ENCODE measurements at regions not wholly inside any gene's neighbourhood (a gene's known extent, or its start where the extent isn't known, plus 50 kb on each side); places are given as distances from the start of the nearest gene placed in this dataset.

DNA sequence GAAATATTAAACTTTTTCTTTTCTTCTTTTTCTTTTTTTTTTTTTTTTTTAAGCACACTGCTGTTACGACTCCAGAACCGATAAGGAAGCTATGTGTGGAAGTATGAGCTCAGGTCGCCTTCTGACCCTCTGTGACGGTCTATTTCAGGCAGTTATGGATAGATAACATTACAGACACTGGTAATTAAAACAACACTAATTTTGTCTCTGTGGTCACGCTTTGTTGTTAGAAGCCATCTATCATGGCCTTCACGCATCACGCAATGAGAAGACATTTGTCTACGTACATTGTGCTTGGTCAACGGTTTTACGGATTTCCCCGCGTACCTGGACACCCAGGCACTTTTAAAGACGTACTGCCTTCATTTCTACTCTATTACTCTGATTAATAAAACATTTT is 306.0 kb upstream of the ZNF507 start:
- Histone ChIP-seq H3K9me3 (ENCODE audit: insufficient read depth, low read length) (no peaks in the 10 kb centered on the region), H3K4me1 (ENCODE audit: insufficient read depth, insufficient read length) (no peaks in the 10 kb centered on the region), H3K27me3 (ENCODE audit: insufficient read depth, insufficient read length) (peaks cover 16% of the 10 kb centered on the region), H3K4me3 (ENCODE audit: insufficient read length, low read depth) (no peak overlapping the region), H3K9ac (ENCODE audit: insufficient read length, low read depth) (no peak overlapping the region), H3K36me3 (ENCODE audit: insufficient read depth, insufficient read length, low read length) (no peaks in the 10 kb centered on the region)
- no peak for DNase-seq (ENCODE audit: low read depth, low spot score)
- TF ChIP-seq ZNF274 (IDR thresholded peaks at IDR 0.05; ENCODE audit: low read depth, low read length) = no peak
- TF ChIP-seq YY1 (IDR thresholded peaks at IDR 0.05; ENCODE audit: insufficient read depth, insufficient read length) = no peak
- TF ChIP-seq SUZ12 (IDR thresholded peaks at IDR 0.05; ENCODE audit: extremely low read depth, insufficient read depth, insufficient read length) = no peak

DNA sequence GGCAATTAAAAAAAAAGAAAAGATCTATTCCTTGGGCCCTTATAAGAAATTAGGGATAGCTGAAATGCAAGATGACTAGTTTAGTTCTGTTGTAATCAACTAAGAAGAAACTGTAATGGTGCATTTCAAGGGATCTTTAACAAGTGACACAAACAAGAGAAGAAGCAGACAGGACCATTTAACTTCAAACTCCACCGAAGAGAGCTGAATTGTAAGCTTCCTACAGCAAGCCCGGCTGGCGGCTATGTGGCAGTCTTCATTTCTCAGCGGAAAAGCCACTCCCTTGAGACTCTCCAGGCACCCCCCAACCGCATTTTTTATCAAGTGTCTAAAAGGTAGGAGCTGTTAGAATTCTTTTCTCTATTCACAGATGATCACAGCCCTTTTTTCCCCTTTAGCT is 305.2 kb upstream of the ZNF507 start:
- Histone ChIP-seq H3K9me3 (ENCODE audit: insufficient read depth, low read length) (no peaks in the 10 kb centered on the region), H3K9ac (ENCODE audit: insufficient read length, low read depth) (no peak overlapping the region), H3K4me1 (ENCODE audit: insufficient read depth, insufficient read length) (no peaks in the 10 kb centered on the region), H3K36me3 (ENCODE audit: insufficient read depth, insufficient read length, low read length) (no peaks in the 10 kb centered on the region), H3K27me3 (ENCODE audit: insufficient read depth, insufficient read length) (peaks cover 16% of the 10 kb centered on the region), H3K4me3 (ENCODE audit: insufficient read length, low read depth) (no peak overlapping the region)
- TF ChIP-seq SUZ12 (IDR thresholded peaks at IDR 0.05; ENCODE audit: extremely low read depth, insufficient read depth, insufficient read length) (no peak), YY1 (IDR thresholded peaks at IDR 0.05; ENCODE audit: insufficient read depth, insufficient read length) (no peak), ZNF274 (IDR thresholded peaks at IDR 0.05; ENCODE audit: low read depth, low read length) (no peak)
- no peak for DNase-seq (ENCODE audit: low read depth, low spot score)

DNA sequence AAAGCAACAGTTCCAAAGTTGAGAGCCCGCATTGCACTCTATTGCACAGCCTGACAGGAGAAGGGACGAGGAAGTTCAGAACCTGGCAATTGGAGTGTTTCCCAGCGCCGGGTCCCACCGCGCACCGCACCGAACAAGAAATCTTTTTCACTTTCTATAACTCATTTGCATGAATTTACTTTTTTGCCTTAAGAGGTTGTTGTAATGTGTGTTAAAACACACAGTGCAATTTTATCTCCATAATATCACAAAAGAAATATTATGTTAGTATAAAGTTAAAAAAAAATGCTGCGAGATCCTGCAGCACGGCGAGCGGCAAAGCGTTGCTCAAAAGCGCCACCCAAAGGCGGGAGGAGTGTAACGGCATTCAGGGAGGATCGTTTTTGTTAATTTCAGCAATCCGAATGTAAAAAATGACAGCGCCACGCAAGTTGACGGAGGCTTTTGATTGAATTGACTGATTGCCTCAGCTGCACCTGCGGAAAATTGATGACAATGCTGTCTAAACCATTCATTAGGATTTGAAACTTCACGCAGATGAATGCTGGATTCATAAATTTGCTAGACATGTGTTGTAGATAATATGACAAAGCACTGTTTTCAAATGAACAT is 303.6 kb upstream of the ZNF507 start:
- Histone ChIP-seq H3K4me1 (ENCODE audit: insufficient read depth, insufficient read length) (no peaks in the 10 kb centered on the region), H3K9ac (ENCODE audit: insufficient read length, low read depth) (no peak overlapping the region), H3K4me3 (ENCODE audit: insufficient read length, low read depth) (no peak overlapping the region), H3K36me3 (ENCODE audit: insufficient read depth, insufficient read length, low read length) (no peaks in the 10 kb centered on the region), H3K9me3 (ENCODE audit: insufficient read depth, low read length) (no peaks in the 10 kb centered on the region), H3K27me3 (ENCODE audit: insufficient read depth, insufficient read length) (peaks cover 16% of the 10 kb centered on the region)
- DNase-seq (ENCODE audit: low read depth, low spot score) = peak; percentile 11
- no peak for TF ChIP-seq ZNF274 (IDR thresholded peaks at IDR 0.05; ENCODE audit: low read depth, low read length)
- TF ChIP-seq SUZ12 (IDR thresholded peaks at IDR 0.05; ENCODE audit: extremely low read depth, insufficient read depth, insufficient read length) = no peak
- TF ChIP-seq YY1 (IDR thresholded peaks at IDR 0.05; ENCODE audit: insufficient read depth, insufficient read length) = no peak

DNA sequence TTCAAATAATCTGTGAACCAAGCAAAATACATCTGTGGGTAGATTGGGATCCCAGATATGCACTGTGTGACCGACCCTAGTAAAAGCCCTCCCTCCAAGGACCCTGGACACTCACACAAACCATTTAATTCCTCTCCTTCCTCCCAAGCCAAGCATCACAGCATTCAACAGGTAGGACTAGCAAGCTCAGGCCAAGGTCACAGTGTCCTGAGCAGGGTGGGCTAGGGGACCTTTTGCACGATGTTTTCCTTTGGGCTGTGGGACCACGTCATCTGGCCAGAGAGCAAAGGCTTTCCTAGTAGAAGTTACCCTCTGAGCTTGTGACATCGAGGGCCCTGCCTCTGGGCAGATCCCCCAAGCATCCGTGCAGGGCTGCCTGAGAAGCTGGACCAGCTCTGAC is 297.6 kb upstream of the ZNF507 start:
- Histone ChIP-seq H3K9me3 (ENCODE audit: insufficient read depth, low read length) (no peaks in the 10 kb centered on the region), H3K27me3 (ENCODE audit: insufficient read depth, insufficient read length) (peaks cover 3% of the 10 kb centered on the region), H3K36me3 (ENCODE audit: insufficient read depth, insufficient read length, low read length) (no peaks in the 10 kb centered on the region), H3K4me1 (ENCODE audit: insufficient read depth, insufficient read length) (peaks cover 2% of the 10 kb centered on the region), H3K4me3 (ENCODE audit: insufficient read length, low read depth) (no peak overlapping the region), H3K9ac (ENCODE audit: insufficient read length, low read depth) (no peak overlapping the region)
- DNase-seq (ENCODE audit: low read depth, low spot score) = no peak
- TF ChIP-seq YY1 (IDR thresholded peaks at IDR 0.05; ENCODE audit: insufficient read depth, insufficient read length) (no peak), SUZ12 (IDR thresholded peaks at IDR 0.05; ENCODE audit: extremely low read depth, insufficient read depth, insufficient read length) (no peak), ZNF274 (IDR thresholded peaks at IDR 0.05; ENCODE audit: low read depth, low read length) (no peak)

DNA sequence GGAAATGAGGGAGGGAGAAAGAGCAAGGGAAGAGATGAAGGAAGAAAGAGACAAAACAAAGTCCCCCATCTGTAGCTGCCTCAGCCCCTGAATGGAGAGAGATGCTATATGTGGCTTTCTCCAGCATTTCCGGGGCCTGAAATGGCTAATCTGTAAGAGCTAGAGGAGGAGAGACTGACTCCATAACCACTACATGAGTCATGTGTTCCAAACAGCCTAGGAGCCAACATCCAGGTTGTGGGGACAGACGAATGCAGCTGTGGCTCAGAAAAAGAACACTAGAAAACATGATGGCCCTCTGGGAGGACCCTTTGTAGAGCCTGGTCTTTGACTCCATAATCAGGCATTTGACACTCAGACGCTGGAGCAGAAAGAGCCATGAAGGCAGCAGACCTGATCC is 292.0 kb upstream of the ZNF507 start:
- no peak overlapping the region for H3K9ac ChIP-seq (ENCODE audit: insufficient read length, low read depth)
- no peak overlapping the region for H3K4me3 ChIP-seq (ENCODE audit: insufficient read length, low read depth)
- no peaks in the 10 kb centered on the region for H3K4me1 ChIP-seq (ENCODE audit: insufficient read depth, insufficient read length)
- no peak for TF ChIP-seq ZNF274 (IDR thresholded peaks at IDR 0.05; ENCODE audit: low read depth, low read length)
- no peaks in the 10 kb centered on the region for H3K27me3 ChIP-seq (ENCODE audit: insufficient read depth, insufficient read length)
- H3K36me3 ChIP-seq (ENCODE audit: insufficient read depth, insufficient read length, low read length) = no peaks in the 10 kb centered on the region
- no peak for DNase-seq (ENCODE audit: low read depth, low spot score)
- no peaks in the 10 kb centered on the region for H3K9me3 ChIP-seq (ENCODE audit: insufficient read depth, low read length)

DNA sequence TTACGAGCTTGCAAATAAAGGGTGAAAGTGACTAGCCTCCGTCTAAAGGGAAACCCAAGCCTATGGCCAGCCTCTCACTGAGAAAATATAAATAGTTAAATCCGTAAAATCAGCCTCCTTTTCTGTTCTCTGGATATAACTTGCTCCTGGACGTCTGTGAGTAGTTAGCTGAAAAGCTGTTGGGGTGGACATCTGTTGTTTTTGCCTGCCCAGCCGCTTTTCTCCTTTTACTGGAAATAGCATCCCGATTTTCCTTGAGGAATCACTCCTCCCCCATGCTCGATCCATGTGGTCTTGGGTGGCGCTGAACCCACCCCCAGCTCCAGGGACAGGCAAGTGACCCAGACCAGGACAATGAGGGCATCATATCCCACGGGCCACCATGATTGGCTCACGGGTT is 291.5 kb upstream of the ZNF507 start:
- Histone ChIP-seq H3K9ac (ENCODE audit: insufficient read length, low read depth) (no peak overlapping the region), H3K4me3 (ENCODE audit: insufficient read length, low read depth) (no peak overlapping the region), H3K36me3 (ENCODE audit: insufficient read depth, insufficient read length, low read length) (no peaks in the 10 kb centered on the region), H3K4me1 (ENCODE audit: insufficient read depth, insufficient read length) (no peaks in the 10 kb centered on the region), H3K9me3 (ENCODE audit: insufficient read depth, low read length) (no peaks in the 10 kb centered on the region), H3K27me3 (ENCODE audit: insufficient read depth, insufficient read length) (no peaks in the 10 kb centered on the region)
- DNase-seq (ENCODE audit: low read depth, low spot score) = no peak
- TF ChIP-seq ZNF274 (IDR thresholded peaks at IDR 0.05; ENCODE audit: low read depth, low read length) (no peak), YY1 (IDR thresholded peaks at IDR 0.05; ENCODE audit: insufficient read depth, insufficient read length) (no peak), SUZ12 (IDR thresholded peaks at IDR 0.05; ENCODE audit: extremely low read depth, insufficient read depth, insufficient read length) (no peak)

DNA sequence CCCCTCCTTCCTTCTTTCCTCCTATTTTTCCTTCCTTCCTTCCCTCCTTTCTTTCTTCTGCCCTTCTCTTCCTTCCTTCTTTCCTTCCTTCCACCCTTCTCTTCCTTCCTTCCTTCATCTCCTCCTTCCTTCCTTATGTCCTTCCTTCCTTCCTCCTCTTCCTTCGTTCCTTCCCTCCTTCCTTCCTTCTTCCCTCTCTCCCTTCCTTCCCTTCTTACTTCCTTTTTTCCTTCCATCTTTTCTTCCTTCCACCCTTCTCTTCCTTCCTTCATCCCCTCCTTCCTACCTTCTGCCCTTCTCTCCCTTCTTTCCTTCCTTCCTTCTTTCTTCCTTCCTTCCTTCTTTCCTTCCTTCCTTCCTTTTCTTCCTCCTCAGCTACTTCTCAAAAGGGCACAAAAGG is 287.3 kb upstream of the ZNF507 start:
- Histone ChIP-seq H3K27me3 (ENCODE audit: insufficient read depth, insufficient read length) (no peaks in the 10 kb centered on the region), H3K9ac (ENCODE audit: insufficient read length, low read depth) (no peak overlapping the region), H3K4me3 (ENCODE audit: insufficient read length, low read depth) (no peak overlapping the region), H3K4me1 (ENCODE audit: insufficient read depth, insufficient read length) (no peaks in the 10 kb centered on the region), H3K36me3 (ENCODE audit: insufficient read depth, insufficient read length, low read length) (no peaks in the 10 kb centered on the region), H3K9me3 (ENCODE audit: insufficient read depth, low read length) (no peaks in the 10 kb centered on the region)
- TF ChIP-seq SUZ12 (IDR thresholded peaks at IDR 0.05; ENCODE audit: extremely low read depth, insufficient read depth, insufficient read length) (no peak), YY1 (IDR thresholded peaks at IDR 0.05; ENCODE audit: insufficient read depth, insufficient read length) (no peak), ZNF274 (IDR thresholded peaks at IDR 0.05; ENCODE audit: low read depth, low read length) (no peak)
- no peak for DNase-seq (ENCODE audit: low read depth, low spot score)
